B cell (primary cell): ENCODE measurements at regions not wholly inside any gene's neighbourhood (a gene's known extent, or its start where the extent isn't known, plus 50 kb on each side); places are given as distances from the start of the nearest gene placed in this dataset.
"Not testable (repeated sequence)": the region's sequence is repeated elsewhere in the genome, so short reads cannot be mapped to it uniquely, and the experiment has no call there.

Experiments
- CTCF ChIP-seq: fragments of 200-600 bp; IDR thresholded peaks from one replicate; pipeline ENCODE4 v1.8.0; 2022; ENCODE audit warnings: antibody characterized with exemption, mild to moderate bottlenecking
- EZH2 ChIP-seq: IDR thresholded peaks from 2 replicates; pipeline ENCODE4 v1.6.1; 2012; ENCODE audit warnings: borderline replicate concordance, low read depth, mild to moderate bottlenecking, moderate library complexity, low read length; ENCODE audit not compliant: insufficient read depth, poor library complexity, severe bottlenecking

- not testable (repeated sequence) for TF ChIP-seq CTCF, EZH2
Observed at GRCh38 chr1:148211191-148211590, 59.1 kb upstream of the NBPF11 start.
